ENCODE measurements at regions not wholly inside any gene's neighbourhood (a gene's known extent, or its start where the extent isn't known, plus 50 kb on each side); places are given as distances from the start of the nearest gene placed in this dataset.

DNA sequence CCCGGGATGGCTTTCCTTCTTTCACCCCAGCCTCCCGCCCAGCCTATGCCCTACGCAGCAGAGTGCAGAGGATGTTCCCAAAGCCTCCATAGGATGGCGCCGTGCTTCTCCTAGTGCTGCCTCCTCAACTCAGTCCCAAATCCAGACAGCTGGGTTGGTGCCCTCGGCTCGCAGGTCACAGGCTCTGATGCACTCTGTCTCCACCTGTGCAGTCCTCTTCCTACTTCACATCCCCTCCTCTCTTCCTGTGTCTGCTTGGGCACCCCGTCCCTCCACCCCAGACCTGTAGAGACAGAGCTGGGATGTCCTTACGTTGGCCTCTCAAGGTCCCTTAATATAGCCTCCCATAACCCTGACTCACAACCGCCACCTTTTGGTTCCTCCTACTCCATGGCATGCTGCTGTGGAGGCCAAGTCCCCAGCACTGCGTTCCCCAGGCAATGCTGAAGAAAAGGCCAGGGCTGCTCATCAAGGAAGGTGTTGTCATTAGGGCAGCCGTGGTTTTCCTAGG lies 314.4 kb downstream of the GADD45G start:
- Histone ChIP-seq H3K4me3 (ENCODE audit: low read depth, low read length, poor library complexity, severe bottlenecking) (no peak overlapping the region), H3K4me1 (ENCODE audit: insufficient read depth, low read length, poor library complexity, severe bottlenecking) (no peaks in the 10 kb centered on the region), H3K36me3 (ENCODE audit: insufficient read depth, low read length, poor library complexity, severe bottlenecking) (no peaks in the 10 kb centered on the region), H3K27me3 (replicated peaks; ENCODE audit: insufficient read depth, low read depth, low read length, poor library complexity) (no peaks in the 10 kb centered on the region), H3K27ac (ENCODE audit: low read depth, low read length, poor library complexity, severe bottlenecking) (no peak overlapping the region), H3K9me3 (ENCODE audit: low read depth, low read length, poor library complexity, severe bottlenecking) (no peaks in the 10 kb centered on the region)
- no peak for TF ChIP-seq EZH2 (IDR thresholded peaks at IDR 0.05; ENCODE audit: borderline replicate concordance, low read depth, low read length, poor library complexity, severe bottlenecking)
- TF ChIP-seq, protein P1, sequence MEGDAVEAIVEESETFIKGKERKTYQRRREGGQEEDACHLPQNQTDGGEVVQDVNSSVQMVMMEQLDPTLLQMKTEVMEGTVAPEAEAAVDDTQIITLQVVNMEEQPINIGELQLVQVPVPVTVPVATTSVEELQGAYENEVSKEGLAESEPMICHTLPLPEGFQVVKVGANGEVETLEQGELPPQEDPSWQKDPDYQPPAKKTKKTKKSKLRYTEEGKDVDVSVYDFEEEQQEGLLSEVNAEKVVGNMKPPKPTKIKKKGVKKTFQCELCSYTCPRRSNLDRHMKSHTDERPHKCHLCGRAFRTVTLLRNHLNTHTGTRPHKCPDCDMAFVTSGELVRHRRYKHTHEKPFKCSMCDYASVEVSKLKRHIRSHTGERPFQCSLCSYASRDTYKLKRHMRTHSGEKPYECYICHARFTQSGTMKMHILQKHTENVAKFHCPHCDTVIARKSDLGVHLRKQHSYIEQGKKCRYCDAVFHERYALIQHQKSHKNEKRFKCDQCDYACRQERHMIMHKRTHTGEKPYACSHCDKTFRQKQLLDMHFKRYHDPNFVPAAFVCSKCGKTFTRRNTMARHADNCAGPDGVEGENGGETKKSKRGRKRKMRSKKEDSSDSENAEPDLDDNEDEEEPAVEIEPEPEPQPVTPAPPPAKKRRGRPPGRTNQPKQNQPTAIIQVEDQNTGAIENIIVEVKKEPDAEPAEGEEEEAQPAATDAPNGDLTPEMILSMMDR (conservative IDR thresholded peaks at IDR 0.05; ENCODE audit: low read depth, low read length): 0 out of 2 replicates have a peak, but pooled peaks have one; percentile 19
- no TSS peak for BruUV-seq (replicated peaks)
- no peak for DNase-seq (ENCODE audit: low spot score)
- POLR2A ChIA-PET (ENCODE audit: low non-redundant PET): no interaction called here
- CTCF ChIA-PET: no interaction called here
- intact Hi-C loops (cut with micrococcal nuclease; ENCODE audit: unreplicated experiment): no loop called here

DNA sequence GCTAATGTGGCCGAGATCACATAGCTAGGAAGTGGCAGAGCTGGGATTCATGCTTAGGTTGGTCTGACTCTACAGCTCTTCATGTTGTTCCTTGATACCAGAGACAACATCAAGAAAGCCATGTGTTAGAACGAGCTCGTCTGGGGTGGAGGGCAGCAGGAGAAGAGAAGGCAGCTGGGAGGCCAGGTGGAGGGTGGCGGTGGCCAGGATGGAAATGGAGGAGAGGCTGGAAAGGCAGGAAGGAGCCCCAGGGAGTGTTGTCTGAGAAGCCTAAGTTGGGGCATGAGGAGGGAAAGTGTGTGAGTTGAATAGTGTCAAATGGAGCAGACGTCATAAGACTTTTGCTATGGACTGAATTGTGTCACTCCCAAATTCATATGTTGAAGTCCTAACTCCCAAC lies 315.3 kb downstream of the GADD45G start:
- H3K27me3 ChIP-seq (replicated peaks; ENCODE audit: insufficient read depth, low read depth, low read length, poor library complexity): no peaks in the 10 kb centered on the region
- H3K27ac ChIP-seq (ENCODE audit: low read depth, low read length, poor library complexity, severe bottlenecking): no peak overlapping the region
- no peak for DNase-seq (ENCODE audit: low spot score)
- H3K4me1 ChIP-seq (ENCODE audit: insufficient read depth, low read length, poor library complexity, severe bottlenecking): no peaks in the 10 kb centered on the region
- TF ChIP-seq, protein P1 (conservative IDR thresholded peaks at IDR 0.05; ENCODE audit: low read depth, low read length): no peak
- TF ChIP-seq EZH2 (IDR thresholded peaks at IDR 0.05; ENCODE audit: borderline replicate concordance, low read depth, low read length, poor library complexity, severe bottlenecking): no peak
- H3K4me3 ChIP-seq (ENCODE audit: low read depth, low read length, poor library complexity, severe bottlenecking): no peak overlapping the region
- no peaks in the 10 kb centered on the region for H3K36me3 ChIP-seq (ENCODE audit: insufficient read depth, low read length, poor library complexity, severe bottlenecking)
- no peaks in the 10 kb centered on the region for H3K9me3 ChIP-seq (ENCODE audit: low read depth, low read length, poor library complexity, severe bottlenecking)
- intact Hi-C loops (cut with micrococcal nuclease; ENCODE audit: unreplicated experiment): loop anchor here (10.0 kb wide), 1 partner anchor 315 kb away; the partner anchor contains the start of gene GADD45G
- POLR2A ChIA-PET (ENCODE audit: low non-redundant PET): no interaction called here
- BruUV-seq (replicated peaks): no TSS peak
- CTCF ChIA-PET: no interaction called here

DNA sequence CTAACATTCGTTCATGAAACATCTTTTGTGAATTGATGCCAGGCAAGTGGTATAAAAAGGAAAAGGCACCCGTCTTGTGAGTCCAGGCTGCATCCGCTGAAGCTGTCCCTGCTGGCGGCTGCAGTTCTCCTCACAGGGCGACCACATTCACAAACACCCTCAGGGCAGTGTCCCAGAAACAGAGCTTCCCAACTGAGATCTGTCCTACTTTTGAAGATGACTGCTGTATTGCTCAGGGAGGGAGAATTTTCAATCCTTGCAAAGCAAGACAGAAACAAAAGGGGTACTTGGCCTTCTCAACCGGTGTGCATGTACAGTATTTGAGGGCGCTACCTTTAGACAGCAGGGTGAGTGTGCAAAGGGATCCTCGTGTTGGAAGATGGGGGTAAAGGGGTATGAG lies 316.1 kb downstream of the GADD45G start:
- no peaks in the 10 kb centered on the region for H3K27me3 ChIP-seq (replicated peaks; ENCODE audit: insufficient read depth, low read depth, low read length, poor library complexity)
- no peaks in the 10 kb centered on the region for H3K4me1 ChIP-seq (ENCODE audit: insufficient read depth, low read length, poor library complexity, severe bottlenecking)
- no peak overlapping the region for H3K27ac ChIP-seq (ENCODE audit: low read depth, low read length, poor library complexity, severe bottlenecking)
- no peaks in the 10 kb centered on the region for H3K9me3 ChIP-seq (ENCODE audit: low read depth, low read length, poor library complexity, severe bottlenecking)
- no peaks in the 10 kb centered on the region for H3K36me3 ChIP-seq (ENCODE audit: insufficient read depth, low read length, poor library complexity, severe bottlenecking)
- intact Hi-C loops (cut with micrococcal nuclease; ENCODE audit: unreplicated experiment): loop anchor here (10.0 kb wide), 1 partner anchor 316 kb away; the partner anchor contains the start of gene GADD45G
- no peak for DNase-seq (ENCODE audit: low spot score)
- TF ChIP-seq, protein P1 (conservative IDR thresholded peaks at IDR 0.05; ENCODE audit: low read depth, low read length): no peak
- no peak for TF ChIP-seq EZH2 (IDR thresholded peaks at IDR 0.05; ENCODE audit: borderline replicate concordance, low read depth, low read length, poor library complexity, severe bottlenecking)
- CTCF ChIA-PET: no interaction called here
- no TSS peak for BruUV-seq (replicated peaks)
- POLR2A ChIA-PET (ENCODE audit: low non-redundant PET): no interaction called here
- no peak overlapping the region for H3K4me3 ChIP-seq (ENCODE audit: low read depth, low read length, poor library complexity, severe bottlenecking)
